Panc1 (cell line): ENCODE measurements at regions not wholly inside any gene's neighbourhood (a gene's known extent, or its start where the extent isn't known, plus 50 kb on each side); places are given as distances from the start of the nearest gene placed in this dataset.

Source experiments
- CTCF ChIP-seq: fragments of 450-650 bp; IDR thresholded peaks from 2 replicates; pipeline ENCODE4 v1.5.1; 2017; ENCODE audit warnings: mild to moderate bottlenecking
- POLR2AphosphoS5 ChIP-seq: IDR thresholded peaks from 2 replicates; pipeline ENCODE4 v1.6.1; 2012; ENCODE audit warnings: mild to moderate bottlenecking, low read depth, low read length, moderate library complexity
- REST ChIP-seq, 2 experiments: IDR thresholded peaks; 2 replicates each; pipeline ENCODE4 v1.6.1; 2011 to 2012; ENCODE audit warnings: low read depth in 2 of 2, control low read depth in 1 of 2, low read length in 1 of 2, mild to moderate bottlenecking in 1 of 2, moderate library complexity in 1 of 2; ENCODE audit not compliant: insufficient read depth in 1 of 2
- SIN3A ChIP-seq: IDR thresholded peaks from 2 replicates; pipeline ENCODE4 v1.6.1; 2012; ENCODE audit warnings: low read depth, mild to moderate bottlenecking, low read length, moderate library complexity, borderline replicate concordance; ENCODE audit not compliant: insufficient read depth

- TF ChIP-seq CTCF, result no peak
- no peak for TF ChIP-seq POLR2AphosphoS5
- TF ChIP-seq REST (IDR thresholded peaks at IDR 0.05; ENCODE audit: insufficient read depth in 1 of 2, low read depth in 2 of 2, low read length in 1 of 2), result no peak
- TF ChIP-seq SIN3A, result no peak
Observed at GRCh38 chr3:194031349-194031748, 104.6 kb upstream of the HES1 start.
